ENCODE measurements at regions not wholly inside any gene's neighbourhood (a gene's known extent, or its start where the extent isn't known, plus 50 kb on each side); places are given as distances from the start of the nearest gene placed in this dataset.

DNA sequence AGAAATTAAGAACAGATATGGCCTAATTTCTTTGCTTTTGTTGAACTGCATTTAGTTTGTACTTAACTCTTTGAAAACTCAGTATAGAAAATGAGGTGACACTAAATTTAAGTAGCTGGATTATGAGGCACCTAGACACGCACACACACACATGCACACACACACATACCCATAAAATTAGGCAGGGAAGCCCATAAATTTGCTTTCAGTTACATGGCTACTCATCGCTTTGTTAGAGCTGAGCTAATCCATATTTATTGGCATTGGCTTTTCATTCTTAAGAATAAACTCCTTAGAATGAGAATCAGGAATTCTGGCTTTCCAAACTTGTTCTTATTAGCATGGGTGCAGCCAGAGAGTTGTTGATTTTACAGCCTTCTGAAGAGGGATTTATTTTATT is 61.7 kb upstream of the MBNL2 start:
- H2AFZ ChIP-seq (ENCODE audit: low read depth, low read length) = no peak overlapping the region
- H3K4me1 ChIP-seq (ENCODE audit: insufficient read depth, low read length) = no peaks in the 10 kb centered on the region
- H3K27me3 ChIP-seq (ENCODE audit: insufficient read depth, low read length) = no peaks in the 10 kb centered on the region
- H3K4me3 ChIP-seq (ENCODE audit: low read length) = no peak overlapping the region
- H3K9me3 ChIP-seq (ENCODE audit: low read length) = no peaks in the 10 kb centered on the region
- no peaks in the 10 kb centered on the region for H3K36me3 ChIP-seq (ENCODE audit: insufficient read depth, low read length)

- no peak overlapping the region for H3K4me3 ChIP-seq (ENCODE audit: low read length)
- H3K36me3 ChIP-seq (ENCODE audit: insufficient read depth, low read length) = no peaks in the 10 kb centered on the region
- no peaks in the 10 kb centered on the region for H3K27me3 ChIP-seq (ENCODE audit: insufficient read depth, low read length)
- no peaks in the 10 kb centered on the region for H3K9me3 ChIP-seq (ENCODE audit: low read length)
- no peaks in the 10 kb centered on the region for H3K4me1 ChIP-seq (ENCODE audit: insufficient read depth, low read length)
- H2AFZ ChIP-seq (ENCODE audit: low read depth, low read length) = no peak overlapping the region
Observed at GRCh38 chr13:97161582-97162231, 60.4 kb upstream of the MBNL2 start.

DNA sequence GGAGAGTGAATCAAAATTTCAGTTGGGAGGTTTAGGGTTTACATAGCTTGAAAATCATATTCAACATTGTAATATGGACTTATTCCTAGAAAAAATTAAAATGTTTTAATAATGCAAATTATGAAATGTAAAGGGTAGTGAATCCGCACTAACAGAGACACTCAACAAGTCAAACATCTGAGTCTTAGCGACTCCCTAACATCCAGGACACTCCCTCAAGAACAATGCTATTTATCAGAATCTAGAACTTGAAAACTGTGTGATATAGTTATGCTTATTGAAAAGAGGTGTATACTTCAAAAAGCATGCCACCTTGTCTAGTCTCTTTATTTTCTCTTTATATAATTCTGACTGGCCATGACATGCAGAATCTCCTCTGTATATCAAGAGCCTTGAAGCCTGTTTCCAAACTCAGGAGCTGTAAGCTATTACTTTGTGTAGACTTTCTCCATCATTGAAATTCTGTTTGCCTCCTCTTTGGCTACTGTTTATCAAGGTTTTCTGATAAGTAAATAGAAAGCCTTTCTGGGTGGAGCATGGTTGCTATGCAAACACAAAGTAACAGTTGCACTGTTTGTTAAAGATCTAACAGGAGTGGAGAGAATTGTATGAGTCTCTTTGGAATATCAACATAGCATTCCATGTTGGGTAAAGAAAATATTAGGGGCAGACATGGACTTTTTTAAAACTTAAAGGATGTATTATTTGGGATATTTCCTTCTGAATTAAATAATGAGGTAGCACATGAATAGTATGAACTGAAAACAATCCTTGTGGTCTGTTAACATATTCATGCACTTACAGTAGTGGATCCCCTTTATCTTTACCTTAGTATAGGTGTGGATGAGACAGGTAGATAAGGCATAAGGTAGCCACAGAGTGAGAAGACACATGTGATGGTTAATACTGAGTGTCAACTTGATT is 56.4 kb upstream of the MBNL2 start:
- Histone ChIP-seq H3K4me1 (ENCODE audit: insufficient read depth, low read length) (no peaks in the 10 kb centered on the region), H2AFZ (ENCODE audit: low read depth, low read length) (no peak overlapping the region), H3K36me3 (ENCODE audit: insufficient read depth, low read length) (no peaks in the 10 kb centered on the region), H3K4me3 (ENCODE audit: low read length) (no peak overlapping the region), H3K27me3 (ENCODE audit: insufficient read depth, low read length) (no peaks in the 10 kb centered on the region), H3K9me3 (ENCODE audit: low read length) (no peaks in the 10 kb centered on the region)

DNA sequence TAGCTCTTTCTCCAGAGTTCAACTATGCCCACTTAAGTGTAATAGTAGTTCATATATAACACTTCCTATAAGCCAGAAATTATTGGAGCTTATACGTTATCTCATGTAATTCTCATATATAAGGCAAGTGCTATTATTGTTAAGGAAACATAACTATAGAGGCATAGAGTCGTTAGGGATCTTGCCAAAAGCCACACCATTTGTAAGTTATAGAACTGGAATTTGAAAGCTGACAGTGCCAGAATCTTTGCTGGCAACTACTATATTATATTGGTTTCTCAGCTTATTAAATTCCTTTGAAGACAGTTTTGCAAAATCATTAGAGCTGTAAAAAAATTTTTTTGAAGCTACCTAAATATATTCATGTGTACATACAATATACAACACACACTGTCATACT is 51.0 kb upstream of the MBNL2 start:
- no peaks in the 10 kb centered on the region for H3K9me3 ChIP-seq (ENCODE audit: low read length)
- no peaks in the 10 kb centered on the region for H3K4me1 ChIP-seq (ENCODE audit: insufficient read depth, low read length)
- no peaks in the 10 kb centered on the region for H3K27me3 ChIP-seq (ENCODE audit: insufficient read depth, low read length)
- H3K36me3 ChIP-seq (ENCODE audit: insufficient read depth, low read length) = no peaks in the 10 kb centered on the region
- no peak overlapping the region for H3K4me3 ChIP-seq (ENCODE audit: low read length)
- H2AFZ ChIP-seq (ENCODE audit: low read depth, low read length) = no peak overlapping the region
